ENCODE measurements at regions not wholly inside any gene's neighbourhood (a gene's known extent, or its start where the extent isn't known, plus 50 kb on each side); places are given as distances from the start of the nearest gene placed in this dataset.

- Histone ChIP-seq H3K18ac (ENCODE audit: insufficient read length, low read depth, low read length) (no peak overlapping the region), H2BK5ac (ENCODE audit: insufficient read length, low read length) (no peak overlapping the region), H3K4me1 (ENCODE audit: insufficient read depth, low read length) (peaks cover 20% of the 10 kb centered on the region), H4K20me1 (ENCODE audit: control insufficient read depth, insufficient read depth, insufficient read length) (no peaks in the 10 kb centered on the region), H2BK15ac (ENCODE audit: low read depth, low read length) (no peak overlapping the region), H3K27me3 (ENCODE audit: insufficient read depth, low read length) (no peaks in the 10 kb centered on the region), H3K14ac (ENCODE audit: insufficient read depth, low read length) (no peak overlapping the region), H2BK120ac (ENCODE audit: low read depth, low read length, poor library complexity, severe bottlenecking) (no peak overlapping the region), H3K9me3 (ENCODE audit: control insufficient read depth, low read depth, low read length) (no peaks in the 10 kb centered on the region), H2BK20ac (ENCODE audit: low read depth, low read length, poor library complexity, severe bottlenecking) (no peak overlapping the region), H3K4ac (ENCODE audit: low read depth, low read length) (no peak overlapping the region), H4K5ac (ENCODE audit: insufficient read length, low read depth, low read length) (no peak overlapping the region), H3K9ac (ENCODE audit: extremely low read depth, insufficient read length, low read length) (no peak overlapping the region), H3K79me2 (ENCODE audit: insufficient read depth, low read length) (no peaks in the 10 kb centered on the region), H2AK5ac (ENCODE audit: insufficient read length, low read length) (no peak overlapping the region), H3T11ph (ENCODE audit: low read length) (no peak overlapping the region), H3K23ac (ENCODE audit: insufficient read length, low read depth, low read length) (no peak overlapping the region), H3K4me2 (ENCODE audit: insufficient read depth, insufficient read length, low read length) (no peak overlapping the region), H4K91ac (ENCODE audit: insufficient read length, low read depth, low read length) (no peak overlapping the region), H3K23me2 (ENCODE audit: insufficient read length, low read depth, low read length, poor library complexity, severe bottlenecking) (no peaks in the 10 kb centered on the region), H2AFZ (ENCODE audit: low read length) (no peak overlapping the region), H2BK12ac (ENCODE audit: insufficient read length, low read depth, low read length) (no peak overlapping the region), H3K56ac (ENCODE audit: insufficient read length, low read depth, low read length) (no peak overlapping the region), H4K8ac (replicated peaks; ENCODE audit: insufficient read length, low read depth, low read length) (no peak overlapping the region), H3K27ac (ENCODE audit: insufficient read length, low read depth, low read length) (no peak overlapping the region), H3K79me1 (ENCODE audit: insufficient read depth, low read depth, low read length, poor library complexity, severe bottlenecking) (no peaks in the 10 kb centered on the region)
- TF ChIP-seq CTCF (conservative IDR thresholded peaks at IDR 0.05): no peak
- peaks cover 0 to 2% (median 0%) of the 10 kb centered on the region in 3 experiments; a peak in 2 of 7 replicates for H3K36me3 Mint-ChIP-seq (ENCODE audit: insufficient read depth in 1 of 3, low read depth in 3 of 3)
- H3K4me1 Mint-ChIP-seq: peaks cover 41 to 45% of the 10 kb centered on the region in 2 experiments
- H3K9me3 Mint-ChIP-seq: peaks cover 0 to 2% of the 10 kb centered on the region in 2 experiments; a peak in 3 of 5 replicates
- no CpG with 5 or more reads among the region's 7 CpGs for WGBS (ENCODE audit: extremely low coverage, insufficient read length, low lambda C conversion rate)
- H3K27me3 Mint-ChIP-seq (ENCODE audit: low read depth): peaks cover 13% of the 10 kb centered on the region
- no peak overlapping the region for H3K4me3 Mint-ChIP-seq
- H3K27ac Mint-ChIP-seq: no peak overlapping the region
- DNase-seq: no peak
Measured at GRCh38 chr11:130762638-130763037, 153.6 kb downstream of the SNX19 start.

All from H9 (cell line).